ENCODE measurements at regions not wholly inside any gene's neighbourhood (a gene's known extent, or its start where the extent isn't known, plus 50 kb on each side); places are given as distances from the start of the nearest gene placed in this dataset.
A peak's percentile ranks its signal among the peaks of the same experiment; 100 is the strongest.

DNA sequence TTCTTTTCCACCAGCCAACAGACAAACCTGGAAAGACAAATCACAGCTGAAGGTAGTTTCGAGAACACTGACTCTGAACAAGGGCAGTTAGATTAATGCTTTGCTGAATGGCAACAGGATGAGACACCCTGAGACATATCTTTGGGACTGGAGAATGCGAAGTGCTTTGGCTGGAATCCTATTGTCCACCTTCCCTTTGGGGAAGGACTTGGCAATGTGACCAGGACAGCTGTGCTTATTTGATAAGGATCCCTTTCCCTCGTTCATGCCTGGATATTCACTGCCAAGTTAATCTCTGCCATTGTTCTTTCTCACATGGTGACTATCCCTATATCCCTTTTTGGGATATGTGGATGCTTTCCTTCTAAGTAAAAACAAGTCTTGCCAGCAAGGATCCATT lies 537.1 kb upstream of the SEL1L start:
- TF ChIP-seq POLR2A (IDR thresholded peaks at IDR 0.05) = no peak
- TF ChIP-seq, protein P1, sequence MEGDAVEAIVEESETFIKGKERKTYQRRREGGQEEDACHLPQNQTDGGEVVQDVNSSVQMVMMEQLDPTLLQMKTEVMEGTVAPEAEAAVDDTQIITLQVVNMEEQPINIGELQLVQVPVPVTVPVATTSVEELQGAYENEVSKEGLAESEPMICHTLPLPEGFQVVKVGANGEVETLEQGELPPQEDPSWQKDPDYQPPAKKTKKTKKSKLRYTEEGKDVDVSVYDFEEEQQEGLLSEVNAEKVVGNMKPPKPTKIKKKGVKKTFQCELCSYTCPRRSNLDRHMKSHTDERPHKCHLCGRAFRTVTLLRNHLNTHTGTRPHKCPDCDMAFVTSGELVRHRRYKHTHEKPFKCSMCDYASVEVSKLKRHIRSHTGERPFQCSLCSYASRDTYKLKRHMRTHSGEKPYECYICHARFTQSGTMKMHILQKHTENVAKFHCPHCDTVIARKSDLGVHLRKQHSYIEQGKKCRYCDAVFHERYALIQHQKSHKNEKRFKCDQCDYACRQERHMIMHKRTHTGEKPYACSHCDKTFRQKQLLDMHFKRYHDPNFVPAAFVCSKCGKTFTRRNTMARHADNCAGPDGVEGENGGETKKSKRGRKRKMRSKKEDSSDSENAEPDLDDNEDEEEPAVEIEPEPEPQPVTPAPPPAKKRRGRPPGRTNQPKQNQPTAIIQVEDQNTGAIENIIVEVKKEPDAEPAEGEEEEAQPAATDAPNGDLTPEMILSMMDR (IDR thresholded peaks at IDR 0.05) = no peak
- no peak for DNase-seq
- no peak overlapping the region for H3K4me3 ChIP-seq
- H3K9me3 ChIP-seq (replicated peaks in 1 of 3) = no peaks in the 10 kb centered on the region
- 32 to 55% (median 41%) methylated on average over 3 of the region's 3 CpGs for WGBS, 4 donors
- no peaks in the 10 kb centered on the region for H3K4me1 ChIP-seq (replicated peaks in 1 of 2)
- H3K36me3 ChIP-seq (replicated peaks in 1 of 2) = no peaks in the 10 kb centered on the region
- H3K27ac ChIP-seq = no peak overlapping the region
- no peaks in the 10 kb centered on the region for H3K27me3 ChIP-seq
- intact Hi-C loops (cut with DNase I) = no loop called here

DNA sequence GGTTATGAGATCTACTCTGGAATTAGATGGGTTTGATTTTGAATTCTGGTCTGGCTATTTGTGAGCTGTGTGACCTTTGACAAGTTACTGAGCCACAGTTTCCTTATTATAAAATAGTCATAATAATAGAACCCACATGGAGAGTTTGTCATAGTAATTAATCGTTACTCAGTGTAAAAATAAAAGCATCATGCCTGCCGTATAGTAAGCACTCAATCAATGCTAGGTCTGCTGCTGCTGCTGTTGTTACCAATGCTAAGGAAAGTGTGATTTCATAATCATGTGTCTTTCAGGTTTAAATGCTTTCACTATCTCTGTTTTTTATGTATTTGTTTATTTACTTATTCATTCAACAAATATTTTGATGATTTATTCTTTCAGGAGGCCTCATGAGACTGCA lies 539.9 kb upstream of the SEL1L start:
- H3K27me3 ChIP-seq = no peaks in the 10 kb centered on the region
- WGBS, 4 donors = 55 to 68% (median 62%) methylated on average over 2 of the region's 2 CpGs
- intact Hi-C loops (cut with DNase I) = no loop called here
- DNase-seq = no peak
- H3K36me3 ChIP-seq (replicated peaks in 1 of 2) = no peaks in the 10 kb centered on the region
- no peaks in the 10 kb centered on the region for H3K9me3 ChIP-seq (replicated peaks in 1 of 3)
- no peak overlapping the region for H3K27ac ChIP-seq
- TF ChIP-seq, protein P1 (IDR thresholded peaks at IDR 0.05) = no peak
- no peak for TF ChIP-seq POLR2A (IDR thresholded peaks at IDR 0.05)
- no peaks in the 10 kb centered on the region for H3K4me1 ChIP-seq (replicated peaks in 1 of 2)
- H3K4me3 ChIP-seq = no peak overlapping the region

DNA sequence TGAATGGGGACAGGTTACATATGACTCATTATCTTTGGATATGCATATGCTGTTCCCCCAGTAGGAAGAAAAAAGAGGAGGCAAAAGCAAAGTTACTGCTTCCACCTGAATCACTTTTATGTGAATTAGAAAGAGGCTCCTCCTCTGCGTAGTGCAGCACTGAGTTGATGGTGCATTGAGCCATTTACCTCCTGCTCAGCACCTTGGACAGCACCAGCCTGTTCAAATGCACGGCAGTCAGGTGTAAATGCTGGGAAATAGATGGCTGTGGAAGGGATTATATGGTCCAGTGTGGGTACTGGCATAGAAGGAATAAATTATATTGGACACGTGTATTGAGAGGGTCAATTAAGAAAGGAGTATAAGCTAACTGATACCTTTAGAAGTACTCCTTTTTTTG lies 541.9 kb upstream of the SEL1L start:
- Histone ChIP-seq H3K4me1 (replicated peaks in 1 of 2) (no peaks in the 10 kb centered on the region), H3K27me3 (no peaks in the 10 kb centered on the region), H3K4me3 (no peak overlapping the region), H3K27ac (no peak overlapping the region), H3K36me3 (replicated peaks in 1 of 2) (no peaks in the 10 kb centered on the region), H3K9me3 (replicated peaks in 1 of 3) (no peaks in the 10 kb centered on the region)
- peak in 6 of 7 donors; percentile 18 to 53 (median 38) for DNase-seq
- WGBS, 4 donors = 10 to 15% (median 12%) methylated on average over 3 of the region's 3 CpGs
- intact Hi-C loops (cut with DNase I) = no loop called here
- TF ChIP-seq, protein P1 (IDR thresholded peaks at IDR 0.05) = no peak
- TF ChIP-seq POLR2A (IDR thresholded peaks at IDR 0.05) = no peak

DNA sequence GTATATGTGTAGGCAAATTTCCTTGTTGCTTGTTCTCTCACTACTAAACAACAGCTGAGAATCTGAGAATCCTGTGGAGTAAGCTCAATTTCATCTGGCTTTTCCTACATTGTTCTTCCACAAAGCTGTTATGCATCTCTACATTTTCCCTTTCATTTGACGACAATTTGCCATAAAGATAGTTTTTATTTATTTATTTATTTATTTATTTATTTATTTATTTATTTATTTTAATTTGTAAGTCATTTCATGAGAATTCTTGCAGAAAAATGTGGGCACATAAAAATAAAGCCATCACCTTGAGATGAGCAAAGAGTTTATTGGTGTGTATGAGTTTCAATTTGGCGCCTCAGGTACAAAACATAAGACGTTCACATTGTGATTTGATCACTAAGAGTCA lies 545.9 kb upstream of the SEL1L start:
- Histone ChIP-seq H3K9me3 (replicated peaks in 1 of 3) (no peaks in the 10 kb centered on the region), H3K4me1 (replicated peaks in 1 of 2) (no peaks in the 10 kb centered on the region), H3K36me3 (replicated peaks in 1 of 2) (no peaks in the 10 kb centered on the region), H3K27ac (no peak overlapping the region), H3K27me3 (no peaks in the 10 kb centered on the region), H3K4me3 (no peak overlapping the region)
- WGBS, 4 donors = 79 to 89% (median 86%) methylated on average over 3 of the region's 3 CpGs
- TF ChIP-seq POLR2A (IDR thresholded peaks at IDR 0.05) = no peak
- TF ChIP-seq, protein P1 (IDR thresholded peaks at IDR 0.05) = no peak
- no peak for DNase-seq
- intact Hi-C loops (cut with DNase I) = no loop called here
